Testis (tissue), 2 donors: ENCODE measurements at regions not wholly inside any gene's neighbourhood (a gene's known extent, or its start where the extent isn't known, plus 50 kb on each side); places are given as distances from the start of the nearest gene placed in this dataset.

Source experiments
- DNase-seq: peaks from one replicate; pipeline ENCODE4 v3.0.0-alpha.2; 2019
- H3K27ac ChIP-seq, 2 donors: fragments of 200-600 bp; sonication (generic); one replicate each; pipeline ENCODE4 v1.5.1; 2019
- H3K27me3 ChIP-seq: fragments of 200-600 bp; sonication (generic); one replicate; pipeline ENCODE4 v1.5.1; 2019
- H3K36me3 ChIP-seq: fragments of 200-600 bp; sonication (generic); one replicate; pipeline ENCODE4 v1.5.1; 2017; ENCODE audit warnings: low read depth; ENCODE audit errors: missing control alignments
- H3K4me1 ChIP-seq: fragments of 200-600 bp; sonication (generic); one replicate; pipeline ENCODE4 v1.5.1; 2019
- H3K4me3 ChIP-seq, 2 donors: fragments of 200-600 bp; sonication (generic); one replicate each; pipeline ENCODE4 v1.5.1; 2017 to 2019
- H3K9me3 ChIP-seq: fragments of 200-600 bp; sonication (generic); one replicate; pipeline ENCODE4 v1.5.1; 2017
- POLR2A ChIP-seq: fragments of 450-650 bp; IDR thresholded peaks from one replicate; pipeline ENCODE4 v1.6.1; 2017; ENCODE audit warnings: antibody characterized with exemption, mild to moderate bottlenecking, moderate library complexity
- WGBS, 2 donors: methylation state at CpG; one replicate each; pipeline ENCODE4 v1.1.5; 2018; 5-methylcytosine and 5-hydroxymethylcytosine counted together
- intact Hi-C: fragments of 100-400 bp; cut with DNase I; formaldehyde crosslinking; loops from one replicate; pipeline ENCODE4 v1.15.1; 2023; ENCODE audit warnings: low total_unique reads
- TF ChIP-seq, protein P1 (sequence below), 3 experiments: fragments of 450-650 bp in 2 of 3; fragments of 200-600 bp in 1 of 3; sonication (generic) in 1 of 3; IDR thresholded peaks; one replicate each; pipeline ENCODE4 v1.5.1; 2016 to 2019; ENCODE audit warnings: antibody characterized with exemption in 3 of 3, mild to moderate bottlenecking in 2 of 3, moderate library complexity in 1 of 3

GRCh38 chr12:127230843-127231260, 1036.1 kb upstream of the TMEM132C start:
- DNase-seq: no peak
- no peaks in the 10 kb centered on the region for H3K27me3 ChIP-seq
- 70 to 89% methylated on average over 6 of the region's 6 CpGs for WGBS, 2 donors
- intact Hi-C loops: no loop called here
- H3K4me3 ChIP-seq: no peak overlapping the region
- TF ChIP-seq, protein P1, sequence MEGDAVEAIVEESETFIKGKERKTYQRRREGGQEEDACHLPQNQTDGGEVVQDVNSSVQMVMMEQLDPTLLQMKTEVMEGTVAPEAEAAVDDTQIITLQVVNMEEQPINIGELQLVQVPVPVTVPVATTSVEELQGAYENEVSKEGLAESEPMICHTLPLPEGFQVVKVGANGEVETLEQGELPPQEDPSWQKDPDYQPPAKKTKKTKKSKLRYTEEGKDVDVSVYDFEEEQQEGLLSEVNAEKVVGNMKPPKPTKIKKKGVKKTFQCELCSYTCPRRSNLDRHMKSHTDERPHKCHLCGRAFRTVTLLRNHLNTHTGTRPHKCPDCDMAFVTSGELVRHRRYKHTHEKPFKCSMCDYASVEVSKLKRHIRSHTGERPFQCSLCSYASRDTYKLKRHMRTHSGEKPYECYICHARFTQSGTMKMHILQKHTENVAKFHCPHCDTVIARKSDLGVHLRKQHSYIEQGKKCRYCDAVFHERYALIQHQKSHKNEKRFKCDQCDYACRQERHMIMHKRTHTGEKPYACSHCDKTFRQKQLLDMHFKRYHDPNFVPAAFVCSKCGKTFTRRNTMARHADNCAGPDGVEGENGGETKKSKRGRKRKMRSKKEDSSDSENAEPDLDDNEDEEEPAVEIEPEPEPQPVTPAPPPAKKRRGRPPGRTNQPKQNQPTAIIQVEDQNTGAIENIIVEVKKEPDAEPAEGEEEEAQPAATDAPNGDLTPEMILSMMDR (IDR thresholded peaks at IDR 0.05): no peak
- no peak for TF ChIP-seq POLR2A
- no peaks in the 10 kb centered on the region for H3K4me1 ChIP-seq
- no peaks in the 10 kb centered on the region for H3K36me3 ChIP-seq
- no peaks in the 10 kb centered on the region for H3K9me3 ChIP-seq
- H3K27ac ChIP-seq: no peak overlapping the region

- Histone ChIP-seq H3K4me3 (no peak overlapping the region), H3K27ac (no peak overlapping the region), H3K4me1 (no peaks in the 10 kb centered on the region), H3K9me3 (no peaks in the 10 kb centered on the region), H3K36me3 (no peaks in the 10 kb centered on the region), H3K27me3 (no peaks in the 10 kb centered on the region)
- 86 to 96% methylated on average over 7 of the region's 7 CpGs for WGBS, 2 donors
- TF ChIP-seq, protein P1 (IDR thresholded peaks at IDR 0.05): no peak
- no peak for TF ChIP-seq POLR2A
- DNase-seq: no peak
- intact Hi-C loops: no loop called here
Measured at GRCh38 chr12:127231371-127231770, 1035.6 kb upstream of the TMEM132C start.

DNA sequence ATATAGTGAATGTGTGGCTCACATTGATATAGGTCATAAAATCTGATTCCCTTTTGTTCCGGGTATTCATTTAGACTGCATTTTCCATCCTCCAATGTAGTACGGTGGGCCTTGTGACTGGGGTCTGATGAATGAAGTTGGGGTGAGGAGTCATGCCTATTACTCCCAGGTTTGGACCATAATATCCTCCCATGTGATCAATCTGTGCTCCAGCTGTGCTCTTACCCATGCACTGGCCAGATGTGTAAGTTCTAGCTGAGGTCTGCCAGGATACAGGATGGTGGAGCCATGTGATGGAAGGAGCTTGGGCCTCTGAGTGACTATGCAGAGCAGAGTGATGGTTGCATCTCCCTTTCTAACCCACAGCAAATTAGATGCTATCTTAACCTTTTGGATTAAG, 1034.0 kb upstream of the TMEM132C start:
- Histone ChIP-seq H3K27ac (no peak overlapping the region), H3K27me3 (no peaks in the 10 kb centered on the region), H3K9me3 (no peaks in the 10 kb centered on the region), H3K4me1 (no peaks in the 10 kb centered on the region), H3K36me3 (no peaks in the 10 kb centered on the region), H3K4me3 (no peak overlapping the region)
- 80 to 96% methylated on average over 2 of the region's 2 CpGs for WGBS, 2 donors
- no peak for DNase-seq
- intact Hi-C loops: no loop called here
- TF ChIP-seq, protein P1 (IDR thresholded peaks at IDR 0.05): no peak
- no peak for TF ChIP-seq POLR2A

- H3K9me3 ChIP-seq: no peaks in the 10 kb centered on the region
- H3K4me1 ChIP-seq: no peaks in the 10 kb centered on the region
- no peak overlapping the region for H3K27ac ChIP-seq
- TF ChIP-seq, protein P1 (IDR thresholded peaks at IDR 0.05): no peak
- no peak for TF ChIP-seq POLR2A
- intact Hi-C loops: no loop called here
- 64 to 100% methylated on average over 3 to 8 of the region's 8 CpGs for WGBS, 2 donors
- no peak for DNase-seq
- no peak overlapping the region for H3K4me3 ChIP-seq
- no peaks in the 10 kb centered on the region for H3K36me3 ChIP-seq
- no peaks in the 10 kb centered on the region for H3K27me3 ChIP-seq
Measured at GRCh38 chr12:127235761-127236160, 1031.2 kb upstream of the TMEM132C start.

DNA sequence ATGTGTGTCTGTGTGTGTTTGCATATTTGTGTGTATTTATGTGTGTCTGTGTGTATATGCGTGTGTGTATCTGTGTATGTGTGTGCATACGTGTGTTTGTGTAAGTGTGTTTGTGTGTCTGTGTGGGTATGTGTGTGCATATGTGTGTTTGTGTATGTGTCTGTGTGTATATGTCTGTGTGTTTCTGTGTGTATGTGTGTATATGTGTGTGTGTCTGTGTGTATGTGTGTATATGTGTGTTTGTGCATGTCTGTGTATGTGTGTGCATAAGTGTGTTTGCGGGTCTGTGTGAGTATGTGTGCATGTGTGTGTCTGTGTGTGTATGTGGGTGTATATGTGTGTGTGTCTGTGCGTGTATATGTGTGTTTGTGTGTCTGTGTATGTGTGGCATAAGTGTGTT, 1030.5 kb upstream of the TMEM132C start:
- Histone ChIP-seq H3K27me3 (no peaks in the 10 kb centered on the region), H3K4me3 (no peak overlapping the region), H3K4me1 (no peaks in the 10 kb centered on the region), H3K36me3 (no peaks in the 10 kb centered on the region), H3K27ac (no peak overlapping the region), H3K9me3 (no peaks in the 10 kb centered on the region)
- no peak for DNase-seq
- WGBS, 2 donors: 68 to 71% methylated on average over 4 of the region's 4 CpGs
- intact Hi-C loops: no loop called here
- TF ChIP-seq, protein P1 (IDR thresholded peaks at IDR 0.05): no peak
